ENCODE measurements at regions not wholly inside any gene's neighbourhood (a gene's known extent, or its start where the extent isn't known, plus 50 kb on each side); places are given as distances from the start of the nearest gene placed in this dataset.
"Not testable (repeated sequence)": the region's sequence is repeated elsewhere in the genome, so short reads cannot be mapped to it uniquely, and the experiment has no call there.

- not testable (repeated sequence) for DNase-seq
Observed at GRCh38 chr12:60801166-60801565, 1205.3 kb downstream of the SLC16A7 start.

GRCh38 chr12:60803147-60803546 lies 1207.3 kb downstream of the SLC16A7 start:
- DNase-seq, result no peak

- no peak for DNase-seq
Observed at GRCh38 chr12:60805364-60805763, 1209.5 kb downstream of the SLC16A7 start.

GRCh38 chr12:60819794-60820193 lies 1224.0 kb downstream of the SLC16A7 start:
- no peak for DNase-seq

GRCh38 chr12:60822580-60822979 lies 1226.8 kb downstream of the SLC16A7 start:
- DNase-seq, result no peak

- no peak for DNase-seq
Observed at GRCh38 chr12:60830381-60830780, 1234.6 kb downstream of the SLC16A7 start.

GRCh38 chr12:60832290-60832689 lies 1236.5 kb downstream of the SLC16A7 start:
- no peak for DNase-seq

GRCh38 chr12:60834372-60834771 lies 1238.5 kb downstream of the SLC16A7 start:
- no peak for DNase-seq

- DNase-seq, result no peak
Observed at GRCh38 chr12:60834806-60835205, 1239.0 kb downstream of the SLC16A7 start.

- DNase-seq, result no peak
Observed at GRCh38 chr12:60836651-60837050, 1240.8 kb downstream of the SLC16A7 start.

- DNase-seq, result no peak
Observed at GRCh38 chr12:60842181-60842580, 1246.4 kb downstream of the SLC16A7 start.

GRCh38 chr12:60844101-60844500 lies 1248.3 kb downstream of the SLC16A7 start:
- DNase-seq, result no peak

- DNase-seq, result no peak
Observed at GRCh38 chr12:60844875-60845274, 1249.0 kb downstream of the SLC16A7 start.

GRCh38 chr12:60845696-60846095 lies 1249.9 kb downstream of the SLC16A7 start:
- no peak for DNase-seq

GRCh38 chr12:60847281-60847680 lies 1251.5 kb downstream of the SLC16A7 start:
- DNase-seq, result no peak

- DNase-seq, result no peak
Observed at GRCh38 chr12:60849723-60850122, 1253.9 kb downstream of the SLC16A7 start.

GRCh38 chr12:60853407-60853806 lies 1257.6 kb downstream of the SLC16A7 start:
- no peak for DNase-seq

GRCh38 chr12:60863421-60863820 lies 1267.6 kb downstream of the SLC16A7 start:
- no peak for DNase-seq

GRCh38 chr12:60872219-60872618 lies 1276.4 kb downstream of the SLC16A7 start:
- DNase-seq, result no peak

GRCh38 chr12:60872850-60873713 lies 1277.3 kb downstream of the SLC16A7 start:
- DNase-seq, result no peak

GRCh38 chr12:60874091-60874490 lies 1278.3 kb downstream of the SLC16A7 start:
- no peak for DNase-seq

- no peak for DNase-seq
Observed at GRCh38 chr12:60920841-60921495, 1325.1 kb downstream of the SLC16A7 start.

- DNase-seq, result no peak
Observed at GRCh38 chr12:60921541-60921940, 1325.7 kb downstream of the SLC16A7 start.

GRCh38 chr12:60926256-60926655 lies 1330.4 kb downstream of the SLC16A7 start:
- DNase-seq, result no peak
